ENCODE measurements at regions not wholly inside any gene's neighbourhood (a gene's known extent, or its start where the extent isn't known, plus 50 kb on each side); places are given as distances from the start of the nearest gene placed in this dataset.

DNA sequence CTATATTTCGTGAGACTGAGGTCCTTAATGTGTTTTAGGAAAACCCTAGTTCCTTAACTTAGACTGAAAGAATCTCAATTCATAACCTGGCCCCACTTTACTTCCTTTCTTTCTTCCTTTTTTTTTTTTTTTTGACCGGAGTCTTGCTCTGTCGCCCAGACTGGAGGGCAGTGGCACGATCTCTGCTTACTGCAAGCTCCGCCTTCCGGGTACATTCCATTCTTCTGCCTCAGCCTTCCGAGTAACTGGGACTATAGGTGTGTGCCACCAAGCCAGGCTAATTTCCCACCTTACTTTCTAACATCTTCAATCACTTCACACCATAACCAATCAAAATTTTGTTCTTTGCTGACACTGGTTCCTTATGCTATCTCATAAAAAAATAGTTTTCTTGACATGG, 2097.0 kb downstream of the PCDH9 start:
- TF ChIP-seq, protein P1, sequence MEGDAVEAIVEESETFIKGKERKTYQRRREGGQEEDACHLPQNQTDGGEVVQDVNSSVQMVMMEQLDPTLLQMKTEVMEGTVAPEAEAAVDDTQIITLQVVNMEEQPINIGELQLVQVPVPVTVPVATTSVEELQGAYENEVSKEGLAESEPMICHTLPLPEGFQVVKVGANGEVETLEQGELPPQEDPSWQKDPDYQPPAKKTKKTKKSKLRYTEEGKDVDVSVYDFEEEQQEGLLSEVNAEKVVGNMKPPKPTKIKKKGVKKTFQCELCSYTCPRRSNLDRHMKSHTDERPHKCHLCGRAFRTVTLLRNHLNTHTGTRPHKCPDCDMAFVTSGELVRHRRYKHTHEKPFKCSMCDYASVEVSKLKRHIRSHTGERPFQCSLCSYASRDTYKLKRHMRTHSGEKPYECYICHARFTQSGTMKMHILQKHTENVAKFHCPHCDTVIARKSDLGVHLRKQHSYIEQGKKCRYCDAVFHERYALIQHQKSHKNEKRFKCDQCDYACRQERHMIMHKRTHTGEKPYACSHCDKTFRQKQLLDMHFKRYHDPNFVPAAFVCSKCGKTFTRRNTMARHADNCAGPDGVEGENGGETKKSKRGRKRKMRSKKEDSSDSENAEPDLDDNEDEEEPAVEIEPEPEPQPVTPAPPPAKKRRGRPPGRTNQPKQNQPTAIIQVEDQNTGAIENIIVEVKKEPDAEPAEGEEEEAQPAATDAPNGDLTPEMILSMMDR (IDR thresholded peaks at IDR 0.05) = no peak
- no peak for TF ChIP-seq POLR2A (IDR thresholded peaks at IDR 0.05)
